Activated CD4-positive, alpha-beta T cell treated with anti-CD3 and anti-CD28 coated beads, Interleukin-2, amount 10 ng/mL, durations not matched to agents 24 days and 14 days (primary cell): ENCODE measurements at regions not wholly inside any gene's neighbourhood (a gene's known extent, or its start where the extent isn't known, plus 50 kb on each side); places are given as distances from the start of the nearest gene placed in this dataset.
"Not testable (repeated sequence)": the region's sequence is repeated elsewhere in the genome, so short reads cannot be mapped to it uniquely, and the experiment has no call there.

Experiments
- DNase-seq: peaks from one replicate; pipeline ENCODE4 v3.0.0; 2022
- H3K27ac Mint-ChIP-seq: one replicate; pipeline ENCODE4 v1.8.0; 2022; ENCODE audit warnings: mild to moderate bottlenecking, mixed read lengths
- H3K27me3 Mint-ChIP-seq: one replicate; pipeline ENCODE4 v1.8.0; 2022; ENCODE audit warnings: mixed read lengths
- H3K36me3 Mint-ChIP-seq: one replicate; pipeline ENCODE4 v1.8.0; 2022; ENCODE audit warnings: low read depth, mild to moderate bottlenecking, mixed read lengths
- H3K4me1 Mint-ChIP-seq: one replicate; pipeline ENCODE4 v1.8.0; 2021; ENCODE audit warnings: mixed read lengths
- H3K4me3 Mint-ChIP-seq: one replicate; pipeline ENCODE4 v1.8.0; 2022; ENCODE audit warnings: mild to moderate bottlenecking, moderate library complexity, mixed read lengths
- H3K9me3 Mint-ChIP-seq: one replicate; pipeline ENCODE4 v1.8.0; 2021; ENCODE audit warnings: mixed read lengths
- intact Hi-C: fragments of 100-400 bp; cut with micrococcal nuclease; formaldehyde crosslinking; loops from one replicate; pipeline ENCODE4 v1.15.1; 2023

DNA sequence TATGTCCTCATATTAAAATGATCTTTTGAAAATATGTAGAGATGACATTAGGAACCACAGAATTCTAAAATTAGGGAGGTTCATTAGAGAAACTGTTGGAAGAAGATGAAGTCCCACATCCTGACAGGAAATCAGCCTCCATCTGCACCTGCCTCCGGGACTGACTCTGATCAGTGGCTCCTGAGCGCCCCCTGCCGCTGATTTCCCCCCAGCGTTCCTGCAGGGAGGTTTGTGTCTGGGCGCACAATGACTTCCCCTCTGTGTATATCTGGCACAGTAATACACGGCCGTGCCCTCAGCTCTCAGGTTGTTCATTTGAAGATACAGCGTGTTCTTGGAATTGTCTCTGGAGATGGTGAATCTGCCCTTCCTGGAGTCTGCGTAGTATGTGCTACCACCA, 883.8 kb downstream of the TMEM121 start:
- H3K27me3 Mint-ChIP-seq, H3K4me1 Mint-ChIP-seq, H3K27ac Mint-ChIP-seq, H3K9me3 Mint-ChIP-seq, intact Hi-C loops, H3K4me3 Mint-ChIP-seq, H3K36me3 Mint-ChIP-seq: not testable (repeated sequence)
- peak; percentile 86 for DNase-seq

DNA sequence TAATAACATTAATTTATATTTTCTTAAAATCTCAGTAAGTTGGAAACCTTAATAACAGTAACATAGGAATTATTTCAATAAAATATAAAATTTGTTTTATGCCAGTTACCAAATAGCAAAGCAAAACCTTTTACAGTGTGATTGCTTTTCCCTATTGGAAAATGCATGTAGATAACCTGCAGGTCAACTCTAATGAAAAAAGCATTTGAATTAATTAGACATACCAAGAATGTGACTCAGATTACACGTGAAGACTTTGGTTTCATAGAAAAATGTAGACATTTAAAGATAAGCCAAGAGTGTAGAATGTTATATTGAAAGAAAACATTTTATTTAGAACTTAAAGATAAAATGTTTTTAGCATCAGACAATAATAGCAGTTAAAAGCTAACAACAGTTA, 888.1 kb downstream of the TMEM121 start:
- Mint-ChIP-seq H3K36me3 (no peaks in the 10 kb centered on the region), H3K9me3 (peaks cover 5% of the 10 kb centered on the region), H3K4me1 (peaks cover 8% of the 10 kb centered on the region), H3K27ac (no peak overlapping the region), H3K27me3 (peaks cover 8% of the 10 kb centered on the region), H3K4me3 (no peak overlapping the region)
- intact Hi-C loops: no loop called here
- DNase-seq: no peak

DNA sequence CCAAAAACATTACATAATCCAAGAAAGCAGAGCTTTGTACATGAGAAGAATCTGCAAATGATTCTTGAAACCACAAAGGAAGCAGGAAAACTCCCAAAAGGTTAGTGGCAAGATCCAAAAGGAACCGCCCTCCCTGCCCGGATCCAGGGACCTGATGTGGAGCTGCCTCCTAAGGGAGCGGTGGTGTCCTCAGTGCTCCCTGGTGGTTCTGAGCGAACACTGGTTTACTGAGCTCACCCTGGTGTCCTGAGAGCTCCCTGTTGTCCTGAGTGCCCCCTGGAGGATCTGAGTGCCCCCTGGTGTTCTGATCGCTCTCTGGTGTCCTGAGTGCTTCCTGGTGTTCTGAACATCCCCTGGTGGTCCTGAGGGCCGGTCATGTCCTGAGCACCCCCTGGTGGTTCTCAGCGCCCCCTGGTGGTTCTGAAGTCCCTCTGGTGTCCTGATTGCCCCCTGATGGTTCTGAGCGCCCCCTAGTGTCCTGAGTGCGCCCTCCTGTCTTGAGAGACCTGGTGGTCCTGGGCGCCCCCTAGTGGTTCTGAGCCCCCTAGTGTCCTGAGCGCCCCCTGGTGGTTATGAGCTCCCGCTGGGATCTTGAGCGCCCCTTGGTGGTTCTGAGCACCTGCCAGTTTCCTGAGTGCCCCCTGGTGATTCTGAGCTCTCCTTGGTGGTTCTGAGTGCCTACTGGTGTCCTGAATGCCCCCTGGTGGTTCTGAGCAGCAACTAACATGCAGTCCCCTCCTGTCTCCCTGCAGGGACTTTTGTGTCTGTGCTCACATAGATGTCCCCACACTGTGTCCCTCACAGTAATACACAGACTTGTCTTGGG, 891.1 kb downstream of the TMEM121 start:
- peak; percentile 96 for DNase-seq
- Mint-ChIP-seq H3K4me1 (peaks cover 2% of the 10 kb centered on the region), H3K36me3 (no peaks in the 10 kb centered on the region), H3K27ac (no peak overlapping the region), H3K4me3 (no peak overlapping the region), H3K9me3 (peaks cover 5% of the 10 kb centered on the region), H3K27me3 (peaks cover 13% of the 10 kb centered on the region)
- intact Hi-C loops: no loop called here

DNA sequence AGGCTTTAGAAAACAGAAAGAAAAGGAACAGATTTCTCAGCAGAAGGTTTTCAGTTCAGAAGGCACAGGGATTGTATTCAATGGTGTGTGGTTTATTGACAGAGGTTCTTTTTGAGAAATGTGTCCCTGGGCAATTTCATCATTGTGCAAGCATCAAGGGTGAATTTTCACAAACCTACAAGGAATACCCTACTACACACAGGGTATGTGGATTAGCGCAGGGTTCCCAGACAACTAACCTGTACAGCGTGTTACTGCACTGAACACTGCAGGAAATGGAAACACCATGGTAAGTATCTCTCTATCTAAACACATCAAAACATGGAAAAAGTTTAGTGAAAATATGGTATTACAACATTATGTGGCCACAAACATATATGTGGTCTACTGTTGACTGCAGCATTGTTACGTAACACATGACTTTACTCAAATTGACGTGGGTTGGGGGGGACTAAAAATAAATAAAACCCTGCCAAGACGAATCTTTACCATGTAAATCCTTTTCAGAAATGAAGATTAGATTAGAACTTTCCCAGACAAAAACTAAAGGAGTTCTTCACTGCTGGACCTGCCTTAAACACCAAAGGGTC, 893.1 kb downstream of the TMEM121 start:
- no peaks in the 10 kb centered on the region for H3K36me3 Mint-ChIP-seq
- no peak overlapping the region for H3K4me3 Mint-ChIP-seq
- H3K9me3 Mint-ChIP-seq: peaks cover 5% of the 10 kb centered on the region
- H3K4me1 Mint-ChIP-seq: peaks cover 2% of the 10 kb centered on the region
- no peak for DNase-seq
- H3K27me3 Mint-ChIP-seq: peaks cover 29% of the 10 kb centered on the region
- H3K27ac Mint-ChIP-seq: no peak overlapping the region
- intact Hi-C loops: no loop called here

DNA sequence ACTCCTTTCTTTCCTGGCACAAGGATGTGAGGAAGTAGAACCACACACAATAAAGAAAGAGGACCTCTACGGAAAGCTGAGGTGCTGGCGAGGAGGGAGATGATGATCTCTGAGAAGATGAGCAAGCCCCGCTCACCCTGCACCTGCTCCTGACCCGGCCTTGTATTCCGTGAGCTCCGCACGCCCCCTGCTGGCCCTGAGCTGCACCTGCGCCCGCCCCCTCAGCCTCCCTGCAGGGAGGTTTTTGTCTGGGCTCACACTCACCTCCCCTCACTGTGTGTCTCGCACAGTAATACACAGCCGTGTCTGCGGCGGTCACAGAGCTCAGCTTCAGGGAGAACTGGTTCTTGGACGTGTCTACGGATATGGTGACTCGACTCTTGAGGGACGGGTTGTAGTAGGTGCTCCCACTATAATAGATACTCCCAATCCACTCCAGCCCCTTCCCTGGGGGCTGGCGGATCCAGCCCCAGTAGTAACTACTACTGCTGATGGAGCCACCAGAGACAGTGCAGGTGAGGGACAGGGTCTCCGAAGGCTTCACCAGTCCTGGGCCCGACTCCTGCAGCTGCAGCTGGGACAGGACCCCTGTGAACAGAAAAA, 895.1 kb downstream of the TMEM121 start:
- H3K36me3 Mint-ChIP-seq, H3K4me1 Mint-ChIP-seq, H3K4me3 Mint-ChIP-seq, H3K27ac Mint-ChIP-seq, H3K9me3 Mint-ChIP-seq, intact Hi-C loops: not testable (repeated sequence)
- peak; percentile 93 for DNase-seq
- peaks cover 37% of the 10 kb centered on the region for H3K27me3 Mint-ChIP-seq

- DNase-seq: no peak
- intact Hi-C loops: no loop called here
- H3K36me3 Mint-ChIP-seq: no peaks in the 10 kb centered on the region
- H3K4me1 Mint-ChIP-seq: peaks cover 2% of the 10 kb centered on the region
- peaks cover 41% of the 10 kb centered on the region for H3K27me3 Mint-ChIP-seq
- no peak overlapping the region for H3K27ac Mint-ChIP-seq
- H3K4me3 Mint-ChIP-seq: no peak overlapping the region
- peaks cover 5% of the 10 kb centered on the region for H3K9me3 Mint-ChIP-seq
These were observed 895.7 kb downstream of the TMEM121 start for GRCh38 chr14:106422066-106422465.

GRCh38 chr14:106425150-106425549, 898.8 kb downstream of the TMEM121 start:
- H3K27me3 Mint-ChIP-seq: peaks cover 45% of the 10 kb centered on the region
- H3K4me3 Mint-ChIP-seq, H3K4me1 Mint-ChIP-seq, H3K27ac Mint-ChIP-seq, H3K9me3 Mint-ChIP-seq, intact Hi-C loops, H3K36me3 Mint-ChIP-seq: not testable (repeated sequence)
- peak; percentile 38 for DNase-seq

DNA sequence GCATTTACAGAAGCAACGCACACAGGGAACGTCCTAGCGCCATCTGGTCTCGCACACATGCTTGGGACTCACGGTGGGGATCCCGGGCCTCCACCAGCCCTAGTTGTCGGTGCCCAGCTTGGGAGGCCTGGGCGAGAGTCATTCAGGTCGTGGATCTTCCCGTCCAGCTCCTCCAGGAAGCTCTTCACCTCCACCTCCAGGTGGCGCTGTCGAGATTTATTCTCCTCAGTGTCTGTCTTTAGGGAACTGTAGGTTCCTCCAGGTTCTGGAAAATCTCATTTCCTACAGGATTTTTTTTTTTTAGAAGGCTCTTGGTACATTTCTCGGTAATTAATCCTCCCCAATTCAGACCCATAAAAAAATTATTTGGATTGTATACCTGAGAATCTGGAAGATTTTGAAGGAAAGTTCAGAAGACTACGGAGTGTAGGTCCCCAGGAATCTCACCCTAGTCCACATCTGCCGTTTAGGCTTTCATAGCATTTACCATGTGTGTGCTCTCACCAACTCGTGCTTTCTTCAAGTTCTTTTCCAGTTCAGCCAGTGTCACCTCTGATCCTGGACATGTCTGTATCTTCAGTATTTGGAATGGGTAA, 910.0 kb downstream of the TMEM121 start:
- Mint-ChIP-seq H3K4me3 (no peak overlapping the region), H3K27ac (no peak overlapping the region), H3K9me3 (no peaks in the 10 kb centered on the region), H3K4me1 (no peaks in the 10 kb centered on the region), H3K27me3 (peaks cover 40% of the 10 kb centered on the region), H3K36me3 (no peaks in the 10 kb centered on the region)
- DNase-seq: peak; percentile 86
- intact Hi-C loops: loop anchor here (2.0 kb wide), 1 partner anchor 82 kb away; no protein-coding TSS in a partner anchor

DNA sequence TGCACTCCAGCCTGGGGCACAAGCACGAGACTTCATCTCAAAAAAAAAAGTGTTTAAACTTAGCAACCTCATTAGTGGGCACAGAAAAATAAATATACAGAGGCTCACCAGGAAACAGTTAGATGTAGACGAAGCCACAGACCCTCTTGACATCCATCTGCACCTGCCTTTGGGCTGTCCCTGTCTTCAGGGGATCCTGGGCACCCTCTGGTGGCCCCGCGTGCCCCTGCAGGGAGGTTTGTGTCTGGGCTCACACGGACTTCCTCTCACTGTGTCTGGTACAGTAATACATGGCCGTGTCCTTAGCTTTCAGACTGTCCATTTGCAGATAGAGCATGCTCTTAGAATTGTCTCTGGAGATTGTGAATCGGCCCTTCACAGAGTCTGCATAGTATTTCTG, 916.5 kb downstream of the TMEM121 start:
- H3K27me3 Mint-ChIP-seq: peaks cover 39% of the 10 kb centered on the region
- intact Hi-C loops: no loop called here
- no peaks in the 10 kb centered on the region for H3K9me3 Mint-ChIP-seq
- no peaks in the 10 kb centered on the region for H3K36me3 Mint-ChIP-seq
- peak; percentile 81 for DNase-seq
- H3K4me1 Mint-ChIP-seq: no peaks in the 10 kb centered on the region
- H3K27ac Mint-ChIP-seq: no peak overlapping the region
- no peak overlapping the region for H3K4me3 Mint-ChIP-seq

- Mint-ChIP-seq H3K4me3 (no peak overlapping the region), H3K9me3 (no peaks in the 10 kb centered on the region), H3K4me1 (no peaks in the 10 kb centered on the region), H3K36me3 (no peaks in the 10 kb centered on the region), H3K27me3 (peaks cover 17% of the 10 kb centered on the region), H3K27ac (no peak overlapping the region)
- intact Hi-C loops: loop anchor here (5.0 kb wide), 1 partner anchor 37 kb away; no protein-coding TSS in a partner anchor
- no peak for DNase-seq
These were observed 928.6 kb downstream of the TMEM121 start for GRCh38 chr14:106455026-106455425.

GRCh38 chr14:106459971-106460730, 933.8 kb downstream of the TMEM121 start:
- peak; percentile 87 for DNase-seq
- Mint-ChIP-seq H3K4me1 (no peaks in the 10 kb centered on the region), H3K36me3 (no peaks in the 10 kb centered on the region), H3K27ac (no peak overlapping the region), H3K4me3 (no peak overlapping the region), H3K27me3 (peaks cover 15% of the 10 kb centered on the region), H3K9me3 (no peaks in the 10 kb centered on the region)
- intact Hi-C loops: loop anchor here (1.0 to 5.0 kb wide), 2 partner anchors 32 to 58 kb away; no protein-coding TSS in a partner anchor

- Mint-ChIP-seq H3K9me3 (no peaks in the 10 kb centered on the region), H3K27me3 (peaks cover 10% of the 10 kb centered on the region), H3K4me3 (no peak overlapping the region), H3K4me1 (no peaks in the 10 kb centered on the region), H3K27ac (no peak overlapping the region), H3K36me3 (no peaks in the 10 kb centered on the region)
- intact Hi-C loops: loop anchor here (1.0 kb wide), 1 partner anchor 57 kb away; no protein-coding TSS in a partner anchor
- no peak for DNase-seq
These were observed 934.5 kb downstream of the TMEM121 start for GRCh38 chr14:106460916-106461315.

GRCh38 chr14:106466483-106466882, 940.1 kb downstream of the TMEM121 start:
- H3K9me3 Mint-ChIP-seq, H3K4me3 Mint-ChIP-seq, intact Hi-C loops, DNase-seq, H3K36me3 Mint-ChIP-seq, H3K4me1 Mint-ChIP-seq, H3K27ac Mint-ChIP-seq: not testable (repeated sequence)
- H3K27me3 Mint-ChIP-seq: peaks cover 21% of the 10 kb centered on the region
